ENCODE measurements at regions not wholly inside any gene's neighbourhood (a gene's known extent, or its start where the extent isn't known, plus 50 kb on each side); places are given as distances from the start of the nearest gene placed in this dataset.

- TF ChIP-seq, protein P1, sequence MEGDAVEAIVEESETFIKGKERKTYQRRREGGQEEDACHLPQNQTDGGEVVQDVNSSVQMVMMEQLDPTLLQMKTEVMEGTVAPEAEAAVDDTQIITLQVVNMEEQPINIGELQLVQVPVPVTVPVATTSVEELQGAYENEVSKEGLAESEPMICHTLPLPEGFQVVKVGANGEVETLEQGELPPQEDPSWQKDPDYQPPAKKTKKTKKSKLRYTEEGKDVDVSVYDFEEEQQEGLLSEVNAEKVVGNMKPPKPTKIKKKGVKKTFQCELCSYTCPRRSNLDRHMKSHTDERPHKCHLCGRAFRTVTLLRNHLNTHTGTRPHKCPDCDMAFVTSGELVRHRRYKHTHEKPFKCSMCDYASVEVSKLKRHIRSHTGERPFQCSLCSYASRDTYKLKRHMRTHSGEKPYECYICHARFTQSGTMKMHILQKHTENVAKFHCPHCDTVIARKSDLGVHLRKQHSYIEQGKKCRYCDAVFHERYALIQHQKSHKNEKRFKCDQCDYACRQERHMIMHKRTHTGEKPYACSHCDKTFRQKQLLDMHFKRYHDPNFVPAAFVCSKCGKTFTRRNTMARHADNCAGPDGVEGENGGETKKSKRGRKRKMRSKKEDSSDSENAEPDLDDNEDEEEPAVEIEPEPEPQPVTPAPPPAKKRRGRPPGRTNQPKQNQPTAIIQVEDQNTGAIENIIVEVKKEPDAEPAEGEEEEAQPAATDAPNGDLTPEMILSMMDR (IDR thresholded peaks at IDR 0.05; ENCODE audit: low read length) = no peak
- TF ChIP-seq EZH2phosphoT487 (IDR thresholded peaks at IDR 0.05; ENCODE audit: low read length) (no peak), EZH2 (optimal IDR thresholded peaks at IDR 0.05; ENCODE audit: low read depth, low read length) (no peak)
Observed at GRCh38 chr16:62831235-62831850, 795.1 kb upstream of the CDH8 start.
